ENCODE measurements at regions not wholly inside any gene's neighbourhood (a gene's known extent, or its start where the extent isn't known, plus 50 kb on each side); places are given as distances from the start of the nearest gene placed in this dataset.

DNA sequence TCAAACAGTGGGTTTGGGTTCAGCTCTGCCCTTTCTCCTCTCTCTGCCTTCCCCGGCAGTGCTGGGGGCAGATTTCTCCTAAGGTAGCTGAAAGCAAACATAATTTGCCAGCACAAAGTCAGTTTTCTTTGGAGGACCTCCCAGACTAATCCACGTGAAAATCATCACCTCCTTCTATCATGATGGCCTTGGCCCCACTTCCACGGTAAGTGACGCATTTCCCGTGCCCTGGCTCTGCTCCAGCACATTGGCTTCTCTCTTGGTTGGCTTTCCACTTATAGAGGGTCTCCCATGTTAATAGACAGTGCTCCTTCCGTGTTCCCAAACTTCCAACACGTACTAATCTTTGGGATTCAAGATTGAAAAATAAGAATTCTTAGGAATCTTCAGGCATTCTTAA is 74.1 kb upstream of the TRIO start:
- dilution Hi-C loops (cut with MboI; ENCODE audit: extremely low pct_ligation_motif_present, low sequenced_read_pairs), result no loop called here
- TF ChIP-seq EZH2 (IDR thresholded peaks at IDR 0.05; ENCODE audit: low read length), result no peak
- no peak for TF ChIP-seq CTCF (optimal IDR thresholded peaks at IDR 0.05 in 1 of 3, IDR thresholded peaks at IDR 0.05 in 1 of 3, conservative IDR thresholded peaks at IDR 0.05 in 1 of 3; ENCODE audit: extremely low read depth in 1 of 3, insufficient read depth in 2 of 3, low read length in 3 of 3)
- FAIRE-seq, result no peak

DNA sequence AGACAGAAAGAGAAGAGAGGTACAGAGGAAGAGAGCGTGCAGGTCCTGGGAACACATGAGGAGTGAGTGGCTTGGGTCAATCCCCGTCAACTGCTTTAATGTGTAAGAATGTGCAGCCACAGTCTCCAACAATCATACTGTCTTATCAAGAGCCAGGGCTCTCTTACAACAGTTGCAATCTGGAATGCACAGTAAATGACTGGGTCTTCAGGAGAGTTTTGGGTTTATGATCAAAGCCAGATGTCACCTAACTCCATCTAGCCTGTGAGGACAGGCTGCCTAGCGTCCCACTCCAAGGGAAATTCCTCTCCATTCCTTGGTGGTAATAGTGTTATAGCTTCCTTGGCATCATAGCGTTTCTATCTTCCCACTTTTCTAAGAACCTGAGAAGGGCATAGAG is 75.0 kb upstream of the TRIO start:
- dilution Hi-C loops (cut with MboI; ENCODE audit: extremely low pct_ligation_motif_present, low sequenced_read_pairs), result no loop called here
- FAIRE-seq, result no peak
- H3K79me2 ChIP-seq (ENCODE audit: control insufficient read depth, insufficient read depth, low read length), result no peaks in the 10 kb centered on the region

More for the DNA sequence above, 74.1 kb upstream of the TRIO start:
- H3K79me2 ChIP-seq (ENCODE audit: control insufficient read depth, insufficient read depth, low read length), result no peaks in the 10 kb centered on the region
- no peaks in the 10 kb centered on the region for H3K36me3 ChIP-seq (ENCODE audit: control insufficient read depth in 2 of 2, extremely low read depth in 1 of 2, insufficient read depth in 2 of 2, low read length in 2 of 2)
- no peak overlapping the region for H3K27ac ChIP-seq (ENCODE audit: control insufficient read depth, insufficient read depth, low read length)
- H3K4me3 ChIP-seq (ENCODE audit: control insufficient read depth in 2 of 3, extremely low read depth in 1 of 3, insufficient read depth in 2 of 3, low read depth in 1 of 3, low read length in 3 of 3), result no peak overlapping the region
- H3K27me3 ChIP-seq (ENCODE audit: control insufficient read depth, extremely low read depth, insufficient read depth, low read length), result no peaks in the 10 kb centered on the region
- H3K9me1 ChIP-seq (ENCODE audit: control insufficient read depth, extremely low read depth, insufficient read depth, low read length), result no peaks in the 10 kb centered on the region
- no peak overlapping the region for H2AFZ ChIP-seq (ENCODE audit: control insufficient read depth, low read length)
- no peak overlapping the region for H3K9ac ChIP-seq (ENCODE audit: control insufficient read depth, extremely low read depth, insufficient read depth, low read length)
- H3K9me3 ChIP-seq (ENCODE audit: control insufficient read depth, low read depth, low read length), result no peaks in the 10 kb centered on the region
- H3K4me1 ChIP-seq (ENCODE audit: control insufficient read depth, extremely low read depth, insufficient read depth, low read length), result peaks cover 24% of the 10 kb centered on the region
- no peaks in the 10 kb centered on the region for H4K20me1 ChIP-seq (ENCODE audit: control insufficient read depth, extremely low read depth, insufficient read depth, low read length)
- no peak overlapping the region for H3K4me2 ChIP-seq (ENCODE audit: control insufficient read depth, extremely low read depth, insufficient read depth, low read depth, low read length)
- no peak for DNase-seq (ENCODE audit: low read depth, low spot score)

More for the DNA sequence above, 75.0 kb upstream of the TRIO start:
- DNase-seq (ENCODE audit: low read depth, low spot score), result no peak
- Histone ChIP-seq H3K27me3 (ENCODE audit: control insufficient read depth, extremely low read depth, insufficient read depth, low read length) (no peaks in the 10 kb centered on the region), H3K36me3 (ENCODE audit: control insufficient read depth in 2 of 2, extremely low read depth in 1 of 2, insufficient read depth in 2 of 2, low read length in 2 of 2) (no peaks in the 10 kb centered on the region), H3K9me3 (ENCODE audit: control insufficient read depth, low read depth, low read length) (no peaks in the 10 kb centered on the region), H3K4me2 (ENCODE audit: control insufficient read depth, extremely low read depth, insufficient read depth, low read depth, low read length) (no peak overlapping the region), H3K9me1 (ENCODE audit: control insufficient read depth, extremely low read depth, insufficient read depth, low read length) (no peaks in the 10 kb centered on the region), H3K9ac (ENCODE audit: control insufficient read depth, extremely low read depth, insufficient read depth, low read length) (no peak overlapping the region), H3K4me1 (ENCODE audit: control insufficient read depth, extremely low read depth, insufficient read depth, low read length) (peaks cover 29% of the 10 kb centered on the region), H4K20me1 (ENCODE audit: control insufficient read depth, extremely low read depth, insufficient read depth, low read length) (no peaks in the 10 kb centered on the region), H3K4me3 (ENCODE audit: control insufficient read depth in 2 of 3, extremely low read depth in 1 of 3, insufficient read depth in 2 of 3, low read depth in 1 of 3, low read length in 3 of 3) (no peak overlapping the region), H3K27ac (ENCODE audit: control insufficient read depth, insufficient read depth, low read length) (no peak overlapping the region), H2AFZ (ENCODE audit: control insufficient read depth, low read length) (no peak overlapping the region)
- TF ChIP-seq CTCF (optimal IDR thresholded peaks at IDR 0.05 in 1 of 3, IDR thresholded peaks at IDR 0.05 in 1 of 3, conservative IDR thresholded peaks at IDR 0.05 in 1 of 3; ENCODE audit: extremely low read depth in 1 of 3, insufficient read depth in 2 of 3, low read length in 3 of 3) (no peak), EZH2 (IDR thresholded peaks at IDR 0.05; ENCODE audit: low read length) (no peak)
